ENCODE measurements at regions not wholly inside any gene's neighbourhood (a gene's known extent, or its start where the extent isn't known, plus 50 kb on each side); places are given as distances from the start of the nearest gene placed in this dataset.

GRCh38 chr1:213666922-213667321 lies 320.9 kb upstream of the PROX1 start:
- CTCF ChIA-PET = no interaction called here
- Mint-ChIP-seq H3K27ac (no peak overlapping the region), H3K4me1 (peaks cover 12% of the 10 kb centered on the region), H3K9me3 (no peaks in the 10 kb centered on the region), H3K36me3 (no peaks in the 10 kb centered on the region), H3K4me3 (no peak overlapping the region), H3K27me3 (peaks cover 3% of the 10 kb centered on the region)
- DNase-seq = no peak

- Mint-ChIP-seq H3K27me3 (no peaks in the 10 kb centered on the region), H3K9me3 (no peaks in the 10 kb centered on the region), H3K27ac (no peak overlapping the region), H3K4me1 (peaks cover 12% of the 10 kb centered on the region), H3K36me3 (no peaks in the 10 kb centered on the region), H3K4me3 (no peak overlapping the region)
- DNase-seq = no peak
- CTCF ChIA-PET = no interaction called here
Observed at GRCh38 chr1:213669512-213669911, 318.3 kb upstream of the PROX1 start.

GRCh38 chr1:213669964-213670691 lies 317.6 kb upstream of the PROX1 start:
- peak; percentile 38 for DNase-seq
- H3K27ac Mint-ChIP-seq = no peak overlapping the region
- H3K9me3 Mint-ChIP-seq = no peaks in the 10 kb centered on the region
- CTCF ChIA-PET = no interaction called here
- no peak overlapping the region for H3K4me3 Mint-ChIP-seq
- H3K27me3 Mint-ChIP-seq = no peaks in the 10 kb centered on the region
- peaks cover 12% of the 10 kb centered on the region for H3K4me1 Mint-ChIP-seq
- H3K36me3 Mint-ChIP-seq = no peaks in the 10 kb centered on the region

GRCh38 chr1:213670692-213671023 lies 317.1 kb upstream of the PROX1 start:
- H3K9me3 Mint-ChIP-seq = no peaks in the 10 kb centered on the region
- no peak overlapping the region for H3K4me3 Mint-ChIP-seq
- no peaks in the 10 kb centered on the region for H3K36me3 Mint-ChIP-seq
- DNase-seq = no peak
- no peaks in the 10 kb centered on the region for H3K27me3 Mint-ChIP-seq
- peaks cover 12% of the 10 kb centered on the region for H3K4me1 Mint-ChIP-seq
- CTCF ChIA-PET = no interaction called here
- H3K27ac Mint-ChIP-seq = no peak overlapping the region

- Mint-ChIP-seq H3K27me3 (no peaks in the 10 kb centered on the region), H3K27ac (no peak overlapping the region), H3K4me1 (peaks cover 10% of the 10 kb centered on the region), H3K4me3 (no peak overlapping the region), H3K9me3 (no peaks in the 10 kb centered on the region), H3K36me3 (no peaks in the 10 kb centered on the region)
- DNase-seq = no peak
- CTCF ChIA-PET = no interaction called here
Observed at GRCh38 chr1:213675043-213675442, 312.7 kb upstream of the PROX1 start.

- Mint-ChIP-seq H3K27me3 (no peaks in the 10 kb centered on the region), H3K27ac (no peak overlapping the region), H3K4me3 (no peak overlapping the region), H3K36me3 (no peaks in the 10 kb centered on the region), H3K9me3 (no peaks in the 10 kb centered on the region), H3K4me1 (no peaks in the 10 kb centered on the region)
- CTCF ChIA-PET = no interaction called here
- no peak for DNase-seq
Observed at GRCh38 chr1:213676736-213677135, 311.0 kb upstream of the PROX1 start.

DNA sequence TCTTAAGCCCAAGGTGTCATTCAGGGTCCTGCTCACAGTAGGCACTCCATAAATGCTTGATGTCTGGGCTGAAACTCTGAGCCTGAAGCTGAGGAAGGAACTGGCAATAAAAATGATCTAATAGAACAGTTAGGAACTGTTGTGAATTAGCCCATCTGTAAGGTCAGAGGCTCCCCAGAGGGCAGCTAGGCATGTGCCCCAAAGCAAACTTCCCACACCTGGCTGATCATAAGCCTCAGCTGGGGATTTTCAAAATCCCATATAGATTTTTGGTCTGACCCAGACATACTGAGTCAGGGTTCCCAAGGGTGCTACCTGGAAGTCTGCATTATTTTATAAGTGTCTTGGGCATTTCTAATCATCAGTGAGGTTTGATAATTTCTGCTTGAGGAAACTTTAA lies 309.4 kb upstream of the PROX1 start:
- H3K4me1 Mint-ChIP-seq = no peaks in the 10 kb centered on the region
- CTCF ChIA-PET = no interaction called here
- no peak for DNase-seq
- H3K27me3 Mint-ChIP-seq = no peaks in the 10 kb centered on the region
- no peak overlapping the region for H3K27ac Mint-ChIP-seq
- H3K4me3 Mint-ChIP-seq = no peak overlapping the region
- H3K36me3 Mint-ChIP-seq = no peaks in the 10 kb centered on the region
- no peaks in the 10 kb centered on the region for H3K9me3 Mint-ChIP-seq

GRCh38 chr1:213678753-213679152 lies 309.0 kb upstream of the PROX1 start:
- CTCF ChIA-PET = no interaction called here
- Mint-ChIP-seq H3K4me1 (no peaks in the 10 kb centered on the region), H3K27ac (no peak overlapping the region), H3K4me3 (no peak overlapping the region), H3K9me3 (no peaks in the 10 kb centered on the region), H3K36me3 (no peaks in the 10 kb centered on the region), H3K27me3 (no peaks in the 10 kb centered on the region)
- no peak for DNase-seq

GRCh38 chr1:213679153-213679552 lies 308.6 kb upstream of the PROX1 start:
- H3K4me1 Mint-ChIP-seq = no peaks in the 10 kb centered on the region
- H3K4me3 Mint-ChIP-seq = no peak overlapping the region
- DNase-seq = no peak
- H3K9me3 Mint-ChIP-seq = no peaks in the 10 kb centered on the region
- no peaks in the 10 kb centered on the region for H3K36me3 Mint-ChIP-seq
- CTCF ChIA-PET = no interaction called here
- H3K27ac Mint-ChIP-seq = no peak overlapping the region
- no peaks in the 10 kb centered on the region for H3K27me3 Mint-ChIP-seq

DNA sequence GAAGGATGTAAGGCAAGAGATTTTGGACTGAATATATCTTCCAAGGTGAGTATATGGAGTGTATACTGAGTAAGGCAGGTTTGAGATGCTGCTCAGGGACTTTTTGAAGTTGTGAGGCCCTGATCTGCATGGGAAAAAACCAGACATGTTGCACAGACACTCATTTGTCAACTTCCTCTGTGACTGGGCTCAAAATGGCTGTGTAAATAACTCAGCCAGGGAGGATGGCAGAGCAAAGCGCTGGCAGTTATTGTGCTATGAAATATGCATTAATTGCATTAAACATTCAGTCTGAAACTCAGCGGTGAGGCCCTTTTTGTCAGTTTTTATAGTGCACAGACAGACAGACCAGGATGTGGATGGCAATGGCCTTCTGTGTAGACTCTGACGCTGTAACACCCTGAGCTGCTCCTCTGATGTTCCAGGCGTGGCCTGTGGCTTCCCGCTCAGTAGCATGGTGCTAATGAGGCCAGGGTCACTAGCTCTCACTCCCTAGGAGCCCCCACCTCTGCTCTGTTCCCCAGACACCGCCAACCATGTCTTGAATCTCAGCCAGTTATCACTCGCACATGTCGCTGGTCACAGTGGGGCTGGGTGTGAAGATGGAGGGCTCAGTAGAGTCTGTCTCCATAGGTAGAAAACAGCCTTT lies 307.0 kb upstream of the PROX1 start:
- no peak overlapping the region for H3K27ac Mint-ChIP-seq
- DNase-seq = no peak
- no peaks in the 10 kb centered on the region for H3K9me3 Mint-ChIP-seq
- CTCF ChIA-PET = no interaction called here
- H3K36me3 Mint-ChIP-seq = no peaks in the 10 kb centered on the region
- peaks cover 3% of the 10 kb centered on the region for H3K27me3 Mint-ChIP-seq
- no peak overlapping the region for H3K4me3 Mint-ChIP-seq
- H3K4me1 Mint-ChIP-seq = no peaks in the 10 kb centered on the region

GRCh38 chr1:213681788-213682340 lies 305.9 kb upstream of the PROX1 start:
- Mint-ChIP-seq H3K27ac (no peak overlapping the region), H3K27me3 (peaks cover 3% of the 10 kb centered on the region), H3K4me3 (no peak overlapping the region), H3K4me1 (no peaks in the 10 kb centered on the region), H3K9me3 (no peaks in the 10 kb centered on the region), H3K36me3 (no peaks in the 10 kb centered on the region)
- no peak for DNase-seq
- CTCF ChIA-PET = no interaction called here

- H3K4me1 Mint-ChIP-seq = no peaks in the 10 kb centered on the region
- no peak overlapping the region for H3K27ac Mint-ChIP-seq
- no peak overlapping the region for H3K4me3 Mint-ChIP-seq
- CTCF ChIA-PET = no interaction called here
- DNase-seq = no peak
- H3K36me3 Mint-ChIP-seq = no peaks in the 10 kb centered on the region
- H3K27me3 Mint-ChIP-seq = peaks cover 3% of the 10 kb centered on the region
- H3K9me3 Mint-ChIP-seq = no peaks in the 10 kb centered on the region
Observed at GRCh38 chr1:213683529-213683928, 304.2 kb upstream of the PROX1 start.

DNA sequence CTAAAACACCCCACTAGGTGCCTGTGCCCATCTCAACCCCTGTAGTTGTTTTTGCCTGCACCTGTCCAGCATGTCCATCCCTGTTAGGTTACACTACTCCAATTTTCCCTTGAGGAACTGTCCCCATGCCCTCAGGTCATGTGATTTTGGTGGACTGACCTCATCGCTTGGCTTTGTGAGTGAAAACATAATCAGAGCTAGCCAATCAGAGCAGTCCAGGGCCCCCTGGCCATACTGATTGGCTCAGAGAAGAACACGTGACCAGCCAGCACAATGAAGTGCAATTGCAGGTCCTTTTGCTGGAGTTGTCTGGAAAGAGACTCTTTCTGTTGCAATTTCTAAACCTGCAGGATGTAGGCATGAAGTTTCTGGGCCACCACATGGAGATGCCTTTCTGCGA lies 303.3 kb upstream of the PROX1 start:
- Mint-ChIP-seq H3K27ac (no peak overlapping the region), H3K36me3 (no peaks in the 10 kb centered on the region), H3K9me3 (no peaks in the 10 kb centered on the region), H3K4me3 (no peak overlapping the region), H3K4me1 (no peaks in the 10 kb centered on the region), H3K27me3 (peaks cover 3% of the 10 kb centered on the region)
- no peak for DNase-seq
- CTCF ChIA-PET = no interaction called here

DNA sequence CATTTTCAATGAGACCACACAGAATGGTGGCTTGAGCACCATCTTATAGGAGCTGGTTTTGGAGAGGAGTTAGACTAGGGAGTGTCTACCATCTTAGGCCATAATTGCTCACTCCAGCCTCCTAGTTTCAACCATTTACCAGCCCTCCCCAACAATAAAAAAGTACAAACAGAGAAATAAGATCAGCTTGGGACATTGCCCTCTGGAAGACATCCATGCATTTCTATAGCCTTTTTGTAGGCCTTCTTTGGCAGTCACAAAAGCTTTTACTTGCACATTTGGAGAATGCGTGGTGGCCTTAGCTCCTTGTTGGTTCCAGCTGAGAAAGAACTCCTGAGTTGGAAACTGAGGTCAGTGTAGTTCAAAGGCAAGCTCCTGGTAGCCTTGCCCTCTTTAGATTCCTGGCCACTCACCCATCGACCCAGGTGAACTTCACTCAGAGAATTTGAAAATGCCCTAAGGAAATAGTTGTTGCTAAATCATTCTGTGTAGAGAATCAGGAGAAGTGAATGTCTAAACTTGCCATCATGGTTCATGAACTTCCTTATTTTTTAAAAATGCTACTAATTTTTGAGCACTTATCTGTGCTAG lies 301.7 kb upstream of the PROX1 start:
- DNase-seq = no peak
- H3K27ac Mint-ChIP-seq = no peak overlapping the region
- H3K9me3 Mint-ChIP-seq = no peaks in the 10 kb centered on the region
- CTCF ChIA-PET = no interaction called here
- no peaks in the 10 kb centered on the region for H3K4me1 Mint-ChIP-seq
- H3K4me3 Mint-ChIP-seq = no peak overlapping the region
- H3K27me3 Mint-ChIP-seq = peaks cover 3% of the 10 kb centered on the region
- no peaks in the 10 kb centered on the region for H3K36me3 Mint-ChIP-seq

- no peak for DNase-seq
- Mint-ChIP-seq H3K27me3 (peaks cover 3% of the 10 kb centered on the region), H3K36me3 (no peaks in the 10 kb centered on the region), H3K4me3 (no peak overlapping the region), H3K27ac (no peak overlapping the region), H3K9me3 (no peaks in the 10 kb centered on the region), H3K4me1 (no peaks in the 10 kb centered on the region)
- CTCF ChIA-PET = no interaction called here
Observed at GRCh38 chr1:213686983-213687382, 300.8 kb upstream of the PROX1 start.

All from activated naive CD4-positive, alpha-beta T cell treated with anti-CD3 and anti-CD28 coated beads, Interleukin-2, amount 10 ng/mL, durations not matched to agents 7 days and 5 days (primary cell).